PC-9 (cell line): ENCODE measurements at regions not wholly inside any gene's neighbourhood (a gene's known extent, or its start where the extent isn't known, plus 50 kb on each side); places are given as distances from the start of the nearest gene placed in this dataset.

Source experiments
- CTCF ChIP-seq: fragments of 200-600 bp; sonication (generic); conservative IDR thresholded peaks from 2 replicates; pipeline ENCODE4 v1.6.1; 2017; ENCODE audit warnings: mixed run types, antibody characterized with exemption, mild to moderate bottlenecking, moderate library complexity
- EZH2 ChIP-seq: fragments of 200-600 bp; sonication (generic); IDR thresholded peaks from 2 replicates; pipeline ENCODE4 v1.8.0; 2017; ENCODE audit warnings: antibody characterized with exemption, low read depth

GRCh38 chr6:6943421-6943820 is 164.3 kb upstream of the RREB1 start:
- no peak for TF ChIP-seq CTCF
- no peak for TF ChIP-seq EZH2
